WTC11 (cell line): ENCODE measurements at regions not wholly inside any gene's neighbourhood (a gene's known extent, or its start where the extent isn't known, plus 50 kb on each side); places are given as distances from the start of the nearest gene placed in this dataset.

ENCODE experiments used
- CTCF ChIP-seq: fragments of 200-600 bp; IDR thresholded peaks from 2 replicates; pipeline ENCODE4 v1.8.0; 2022; ENCODE audit warnings: antibody characterized with exemption
- ELF4 ChIP-seq: sonication (generic); formaldehyde crosslinking; IDR thresholded peaks from 2 replicates; pipeline ENCODE4 v1.8.1; 2022; ENCODE audit warnings: low read depth, mild to moderate bottlenecking, moderate library complexity, missing genetic modification reagents
- ZNF317 ChIP-seq: sonication (generic); formaldehyde crosslinking; IDR thresholded peaks from 2 replicates; pipeline ENCODE4 v1.8.1; 2023; ENCODE audit warnings: low read depth, mild to moderate bottlenecking, moderate library complexity, missing genetic modification reagents, borderline replicate concordance
- ZNF416 ChIP-seq: fragments of 250-450 bp; sonication (Bioruptor Pico); IDR thresholded peaks from 2 replicates; pipeline ENCODE4 v1.9.0; 2021; ENCODE audit warnings: mild to moderate bottlenecking, inconsistent platforms
- ZSCAN18 ChIP-seq: fragments of 250-450 bp; sonication (Bioruptor Pico); IDR thresholded peaks from 2 replicates; pipeline ENCODE4 v2.1.2; 2022; ENCODE audit warnings: mild to moderate bottlenecking, moderate library complexity

GRCh38 chr7:17706734-17707133, 233.6 kb downstream of the SNX13 start:
- TF ChIP-seq ZNF416 (CRISPR knock-in tag): no peak
- TF ChIP-seq CTCF: peak; percentile 46; the same call in 1 of the 2 replicates
- TF ChIP-seq ELF4: no peak
- no peak for TF ChIP-seq ZNF317 (CRISPR knock-in tag)
- no peak for TF ChIP-seq ZSCAN18 (CRISPR knock-in tag)
